Erythroblast (primary cell): ENCODE measurements at regions not wholly inside any gene's neighbourhood (a gene's known extent, or its start where the extent isn't known, plus 50 kb on each side); places are given as distances from the start of the nearest gene placed in this dataset.
"Not testable (repeated sequence)": the region's sequence is repeated elsewhere in the genome, so short reads cannot be mapped to it uniquely, and the experiment has no call there.

Experiments used
- GATA1 ChIP-seq: IDR thresholded peaks from 2 replicates; pipeline ENCODE4 v1.6.1; 2011; ENCODE audit warnings: low read depth, mild to moderate bottlenecking, control low read depth, low read length, moderate library complexity
- POLR2A ChIP-seq: IDR thresholded peaks from 2 replicates; pipeline ENCODE4 v1.6.1; 2011; ENCODE audit warnings: mild to moderate bottlenecking, low read length

- TF ChIP-seq POLR2A, GATA1: not testable (repeated sequence)
Observed at GRCh38 chr7:116371536-116371935, 128.0 kb upstream of the CAV2 start.
